K562 (cell line): ENCODE measurements at regions not wholly inside any gene's neighbourhood (a gene's known extent, or its start where the extent isn't known, plus 50 kb on each side); places are given as distances from the start of the nearest gene placed in this dataset.

Source experiments
- BDP1 ChIP-seq: IDR thresholded peaks from 3 replicates; pipeline ENCODE4 v1.6.1; 2011; ENCODE audit not compliant: insufficient read length, insufficient read depth
- BMI1 ChIP-seq: fragments of 150-350 bp; IDR thresholded peaks from 2 replicates; pipeline ENCODE4 v1.6.1; 2014; ENCODE audit warnings: low read length
- CBFB ChIP-seq: sonication (generic); formaldehyde crosslinking; IDR thresholded peaks from 2 replicates; pipeline ENCODE4 v1.4.0; 2020; ENCODE audit warnings: mild to moderate bottlenecking, missing genetic modification reagents
- GTF2A2 ChIP-seq: IDR thresholded peaks from 2 replicates; pipeline ENCODE4 v1.6.1; 2016; ENCODE audit warnings: mild to moderate bottlenecking, missing genetic modification characterization, missing compliant biosample characterization
- SRSF9 ChIP-seq: fragments of 200-400 bp; formaldehyde crosslinking; IDR thresholded peaks from 2 replicates; pipeline ENCODE4 v1.6.1; 2017; ENCODE audit warnings: low read depth, low read length, borderline replicate concordance
- TARDBP ChIP-seq: fragments of 450-650 bp; IDR thresholded peaks from 2 replicates; pipeline ENCODE4 v1.6.1; 2016
- ZBTB7A ChIP-seq: IDR thresholded peaks from 2 replicates; pipeline ENCODE4 v1.6.1; 2011; ENCODE audit warnings: low read depth, mild to moderate bottlenecking, low read length, moderate library complexity, borderline replicate concordance; ENCODE audit not compliant: control insufficient read depth
- ZNF140 ChIP-seq: fragments of 250-450 bp; sonication (Bioruptor Pico); IDR thresholded peaks from 2 replicates; pipeline ENCODE4 v1.8.0; 2021; ENCODE audit warnings: moderate library complexity, mild to moderate bottlenecking, inconsistent platforms
- TF ChIP-seq, protein P1 (sequence below): fragments of 450-650 bp; IDR thresholded peaks from 2 replicates; pipeline ENCODE4 v1.6.1; 2016; ENCODE audit warnings: mild to moderate bottlenecking, moderate library complexity
- TF ChIP-seq, protein P2 (sequence below): fragments of 450-650 bp; IDR thresholded peaks from 2 replicates; pipeline ENCODE4 v1.6.1; 2016; ENCODE audit warnings: missing biosample characterization, missing genetic modification characterization
- TF ChIP-seq, protein P3 (sequence below), 2 experiments: fragments of 450-650 bp in 1 of 2; sonication (generic) in 1 of 2; formaldehyde crosslinking in 1 of 2; IDR thresholded peaks in 1 of 2; conservative IDR thresholded peaks in 1 of 2; 2 replicates each; pipeline versions ENCODE4 v1.6.1 to v1.8.1; 2016 to 2023; ENCODE audit warnings: mild to moderate bottlenecking in 2 of 2, moderate library complexity in 2 of 2, inconsistent platforms in 1 of 2, missing genetic modification reagents in 1 of 2

DNA sequence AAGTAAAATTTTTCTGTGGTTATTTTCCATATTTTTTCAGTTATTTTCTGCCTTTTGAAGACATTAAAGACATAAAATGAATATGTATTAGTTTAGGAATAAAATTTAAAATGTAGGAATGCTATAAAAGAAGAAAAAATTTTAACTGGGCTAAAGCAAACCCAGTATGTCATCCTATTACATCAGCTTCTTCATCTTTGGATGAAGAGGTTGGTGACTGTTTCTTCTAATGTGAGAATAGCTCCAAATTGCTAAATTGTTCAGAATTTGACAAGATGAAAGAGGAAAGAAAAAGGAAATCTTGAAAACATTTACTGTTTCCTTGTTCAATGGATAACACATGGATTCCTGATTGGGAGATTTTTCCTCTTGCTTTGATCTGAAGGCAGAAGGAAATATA, 52.7 kb upstream of the PZP start (continued):
- TF ChIP-seq, protein P1, sequence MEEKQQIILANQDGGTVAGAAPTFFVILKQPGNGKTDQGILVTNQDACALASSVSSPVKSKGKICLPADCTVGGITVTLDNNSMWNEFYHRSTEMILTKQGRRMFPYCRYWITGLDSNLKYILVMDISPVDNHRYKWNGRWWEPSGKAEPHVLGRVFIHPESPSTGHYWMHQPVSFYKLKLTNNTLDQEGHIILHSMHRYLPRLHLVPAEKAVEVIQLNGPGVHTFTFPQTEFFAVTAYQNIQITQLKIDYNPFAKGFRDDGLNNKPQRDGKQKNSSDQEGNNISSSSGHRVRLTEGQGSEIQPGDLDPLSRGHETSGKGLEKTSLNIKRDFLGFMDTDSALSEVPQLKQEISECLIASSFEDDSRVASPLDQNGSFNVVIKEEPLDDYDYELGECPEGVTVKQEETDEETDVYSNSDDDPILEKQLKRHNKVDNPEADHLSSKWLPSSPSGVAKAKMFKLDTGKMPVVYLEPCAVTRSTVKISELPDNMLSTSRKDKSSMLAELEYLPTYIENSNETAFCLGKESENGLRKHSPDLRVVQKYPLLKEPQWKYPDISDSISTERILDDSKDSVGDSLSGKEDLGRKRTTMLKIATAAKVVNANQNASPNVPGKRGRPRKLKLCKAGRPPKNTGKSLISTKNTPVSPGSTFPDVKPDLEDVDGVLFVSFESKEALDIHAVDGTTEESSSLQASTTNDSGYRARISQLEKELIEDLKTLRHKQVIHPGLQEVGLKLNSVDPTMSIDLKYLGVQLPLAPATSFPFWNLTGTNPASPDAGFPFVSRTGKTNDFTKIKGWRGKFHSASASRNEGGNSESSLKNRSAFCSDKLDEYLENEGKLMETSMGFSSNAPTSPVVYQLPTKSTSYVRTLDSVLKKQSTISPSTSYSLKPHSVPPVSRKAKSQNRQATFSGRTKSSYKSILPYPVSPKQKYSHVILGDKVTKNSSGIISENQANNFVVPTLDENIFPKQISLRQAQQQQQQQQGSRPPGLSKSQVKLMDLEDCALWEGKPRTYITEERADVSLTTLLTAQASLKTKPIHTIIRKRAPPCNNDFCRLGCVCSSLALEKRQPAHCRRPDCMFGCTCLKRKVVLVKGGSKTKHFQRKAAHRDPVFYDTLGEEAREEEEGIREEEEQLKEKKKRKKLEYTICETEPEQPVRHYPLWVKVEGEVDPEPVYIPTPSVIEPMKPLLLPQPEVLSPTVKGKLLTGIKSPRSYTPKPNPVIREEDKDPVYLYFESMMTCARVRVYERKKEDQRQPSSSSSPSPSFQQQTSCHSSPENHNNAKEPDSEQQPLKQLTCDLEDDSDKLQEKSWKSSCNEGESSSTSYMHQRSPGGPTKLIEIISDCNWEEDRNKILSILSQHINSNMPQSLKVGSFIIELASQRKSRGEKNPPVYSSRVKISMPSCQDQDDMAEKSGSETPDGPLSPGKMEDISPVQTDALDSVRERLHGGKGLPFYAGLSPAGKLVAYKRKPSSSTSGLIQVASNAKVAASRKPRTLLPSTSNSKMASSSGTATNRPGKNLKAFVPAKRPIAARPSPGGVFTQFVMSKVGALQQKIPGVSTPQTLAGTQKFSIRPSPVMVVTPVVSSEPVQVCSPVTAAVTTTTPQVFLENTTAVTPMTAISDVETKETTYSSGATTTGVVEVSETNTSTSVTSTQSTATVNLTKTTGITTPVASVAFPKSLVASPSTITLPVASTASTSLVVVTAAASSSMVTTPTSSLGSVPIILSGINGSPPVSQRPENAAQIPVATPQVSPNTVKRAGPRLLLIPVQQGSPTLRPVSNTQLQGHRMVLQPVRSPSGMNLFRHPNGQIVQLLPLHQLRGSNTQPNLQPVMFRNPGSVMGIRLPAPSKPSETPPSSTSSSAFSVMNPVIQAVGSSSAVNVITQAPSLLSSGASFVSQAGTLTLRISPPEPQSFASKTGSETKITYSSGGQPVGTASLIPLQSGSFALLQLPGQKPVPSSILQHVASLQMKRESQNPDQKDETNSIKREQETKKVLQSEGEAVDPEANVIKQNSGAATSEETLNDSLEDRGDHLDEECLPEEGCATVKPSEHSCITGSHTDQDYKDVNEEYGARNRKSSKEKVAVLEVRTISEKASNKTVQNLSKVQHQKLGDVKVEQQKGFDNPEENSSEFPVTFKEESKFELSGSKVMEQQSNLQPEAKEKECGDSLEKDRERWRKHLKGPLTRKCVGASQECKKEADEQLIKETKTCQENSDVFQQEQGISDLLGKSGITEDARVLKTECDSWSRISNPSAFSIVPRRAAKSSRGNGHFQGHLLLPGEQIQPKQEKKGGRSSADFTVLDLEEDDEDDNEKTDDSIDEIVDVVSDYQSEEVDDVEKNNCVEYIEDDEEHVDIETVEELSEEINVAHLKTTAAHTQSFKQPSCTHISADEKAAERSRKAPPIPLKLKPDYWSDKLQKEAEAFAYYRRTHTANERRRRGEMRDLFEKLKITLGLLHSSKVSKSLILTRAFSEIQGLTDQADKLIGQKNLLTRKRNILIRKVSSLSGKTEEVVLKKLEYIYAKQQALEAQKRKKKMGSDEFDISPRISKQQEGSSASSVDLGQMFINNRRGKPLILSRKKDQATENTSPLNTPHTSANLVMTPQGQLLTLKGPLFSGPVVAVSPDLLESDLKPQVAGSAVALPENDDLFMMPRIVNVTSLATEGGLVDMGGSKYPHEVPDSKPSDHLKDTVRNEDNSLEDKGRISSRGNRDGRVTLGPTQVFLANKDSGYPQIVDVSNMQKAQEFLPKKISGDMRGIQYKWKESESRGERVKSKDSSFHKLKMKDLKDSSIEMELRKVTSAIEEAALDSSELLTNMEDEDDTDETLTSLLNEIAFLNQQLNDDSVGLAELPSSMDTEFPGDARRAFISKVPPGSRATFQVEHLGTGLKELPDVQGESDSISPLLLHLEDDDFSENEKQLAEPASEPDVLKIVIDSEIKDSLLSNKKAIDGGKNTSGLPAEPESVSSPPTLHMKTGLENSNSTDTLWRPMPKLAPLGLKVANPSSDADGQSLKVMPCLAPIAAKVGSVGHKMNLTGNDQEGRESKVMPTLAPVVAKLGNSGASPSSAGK = no peak
- TF ChIP-seq, protein P2, sequence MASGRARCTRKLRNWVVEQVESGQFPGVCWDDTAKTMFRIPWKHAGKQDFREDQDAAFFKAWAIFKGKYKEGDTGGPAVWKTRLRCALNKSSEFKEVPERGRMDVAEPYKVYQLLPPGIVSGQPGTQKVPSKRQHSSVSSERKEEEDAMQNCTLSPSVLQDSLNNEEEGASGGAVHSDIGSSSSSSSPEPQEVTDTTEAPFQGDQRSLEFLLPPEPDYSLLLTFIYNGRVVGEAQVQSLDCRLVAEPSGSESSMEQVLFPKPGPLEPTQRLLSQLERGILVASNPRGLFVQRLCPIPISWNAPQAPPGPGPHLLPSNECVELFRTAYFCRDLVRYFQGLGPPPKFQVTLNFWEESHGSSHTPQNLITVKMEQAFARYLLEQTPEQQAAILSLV (tag) = no peak
- TF ChIP-seq BMI1 (no peak), BDP1 (no peak), SRSF9 (no peak), CBFB (no peak), ZNF140 (no peak), GTF2A2 (tag) (no peak), ZBTB7A (no peak), TARDBP (no peak)
- TF ChIP-seq, protein P3, sequence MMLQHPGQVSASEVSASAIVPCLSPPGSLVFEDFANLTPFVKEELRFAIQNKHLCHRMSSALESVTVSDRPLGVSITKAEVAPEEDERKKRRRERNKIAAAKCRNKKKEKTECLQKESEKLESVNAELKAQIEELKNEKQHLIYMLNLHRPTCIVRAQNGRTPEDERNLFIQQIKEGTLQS (IDR thresholded peaks at IDR 0.05) = peak; percentile 62; the same call in 1 of the 2 replicates
- TF ChIP-seq, protein P3 (CRISPR knock-in tag; conservative IDR thresholded peaks at IDR 0.05) = no peak
